Tibial artery (tissue), 4 donors: ENCODE measurements at regions not wholly inside any gene's neighbourhood (a gene's known extent, or its start where the extent isn't known, plus 50 kb on each side); places are given as distances from the start of the nearest gene placed in this dataset.

Experiments used
- DNase-seq, 2 donors: peaks; one replicate each; pipeline ENCODE4 v3.0.0-alpha.2; 2019
- H3K27ac ChIP-seq, 2 donors: fragments of 200-600 bp; sonication (generic) in 1 of 2; 1 replicate in 1 of 2; 2 replicates in 1 of 2; pipeline ENCODE4 v1.5.1; 2018 to 2019; ENCODE audit warnings: mild to moderate bottlenecking in 1 of 2
- H3K27me3 ChIP-seq, 2 donors: fragments of 200-600 bp; sonication (generic) in 1 of 2; one replicate each; pipeline versions ENCODE4 v1.5.1 to v1.6.0; 2016 to 2019
- H3K36me3 ChIP-seq, 3 donors: fragments of 200-600 bp; sonication (generic) in 2 of 3; one replicate each; pipeline ENCODE4 v1.5.1; 2016 to 2019; ENCODE audit warnings: mild to moderate bottlenecking in 2 of 3
- H3K4me1 ChIP-seq, 4 donors: fragments of 200-600 bp; sonication (generic) in 2 of 4; 1 replicate in 3 of 4; 2 replicates in 1 of 4; pipeline ENCODE4 v1.5.1; 2016 to 2019
- H3K4me3 ChIP-seq, 2 donors: fragments of 200-600 bp; sonication (generic) in 1 of 2; 1 replicate in 1 of 2; 2 replicates in 1 of 2; pipeline ENCODE4 v1.5.1; 2018 to 2019; ENCODE audit warnings: mild to moderate bottlenecking in 2 of 2
- H3K9me3 ChIP-seq, 3 donors: fragments of 200-600 bp; sonication (generic) in 1 of 3; one replicate each; pipeline ENCODE4 v1.5.1; 2016 to 2019
- intact Hi-C: fragments of 100-400 bp; cut with DNase I; formaldehyde crosslinking; loops from one replicate; pipeline ENCODE4 v1.15.0; 2023; ENCODE audit warnings: low total_unique reads
- TF ChIP-seq, protein P1 (sequence below), 2 experiments: fragments of 200-600 bp in 1 of 2; fragments of 450-650 bp in 1 of 2; IDR thresholded peaks; one replicate each; pipeline ENCODE4 v1.5.1; 2017 to 2019; ENCODE audit warnings: antibody characterized with exemption in 2 of 2, mild to moderate bottlenecking in 1 of 2, moderate library complexity in 1 of 2

- intact Hi-C loops: no loop called here
- TF ChIP-seq, protein P1, sequence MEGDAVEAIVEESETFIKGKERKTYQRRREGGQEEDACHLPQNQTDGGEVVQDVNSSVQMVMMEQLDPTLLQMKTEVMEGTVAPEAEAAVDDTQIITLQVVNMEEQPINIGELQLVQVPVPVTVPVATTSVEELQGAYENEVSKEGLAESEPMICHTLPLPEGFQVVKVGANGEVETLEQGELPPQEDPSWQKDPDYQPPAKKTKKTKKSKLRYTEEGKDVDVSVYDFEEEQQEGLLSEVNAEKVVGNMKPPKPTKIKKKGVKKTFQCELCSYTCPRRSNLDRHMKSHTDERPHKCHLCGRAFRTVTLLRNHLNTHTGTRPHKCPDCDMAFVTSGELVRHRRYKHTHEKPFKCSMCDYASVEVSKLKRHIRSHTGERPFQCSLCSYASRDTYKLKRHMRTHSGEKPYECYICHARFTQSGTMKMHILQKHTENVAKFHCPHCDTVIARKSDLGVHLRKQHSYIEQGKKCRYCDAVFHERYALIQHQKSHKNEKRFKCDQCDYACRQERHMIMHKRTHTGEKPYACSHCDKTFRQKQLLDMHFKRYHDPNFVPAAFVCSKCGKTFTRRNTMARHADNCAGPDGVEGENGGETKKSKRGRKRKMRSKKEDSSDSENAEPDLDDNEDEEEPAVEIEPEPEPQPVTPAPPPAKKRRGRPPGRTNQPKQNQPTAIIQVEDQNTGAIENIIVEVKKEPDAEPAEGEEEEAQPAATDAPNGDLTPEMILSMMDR (IDR thresholded peaks at IDR 0.05): no peak
- Histone ChIP-seq H3K9me3 (no peaks in the 10 kb centered on the region), H3K4me3 (no peak overlapping the region), H3K27ac (no peak overlapping the region), H3K4me1 (no peaks in the 10 kb centered on the region), H3K36me3 (no peaks in the 10 kb centered on the region), H3K27me3 (no peaks in the 10 kb centered on the region)
- DNase-seq: no peak
These were observed 1300.8 kb upstream of the TENM3 start for GRCh38 chr4:180942367-180942916.

GRCh38 chr4:180946188-180946587 lies 1297.0 kb upstream of the TENM3 start:
- TF ChIP-seq, protein P1 (IDR thresholded peaks at IDR 0.05): no peak
- intact Hi-C loops: no loop called here
- H3K4me3 ChIP-seq: no peak overlapping the region

GRCh38 chr4:180947425-180947824 lies 1295.8 kb upstream of the TENM3 start:
- TF ChIP-seq, protein P1 (IDR thresholded peaks at IDR 0.05): peak; percentile 17 to 20
- no peaks in the 10 kb centered on the region for H3K27me3 ChIP-seq
- H3K4me1 ChIP-seq: no peaks in the 10 kb centered on the region
- intact Hi-C loops: no loop called here
- no peaks in the 10 kb centered on the region for H3K36me3 ChIP-seq
- no peak overlapping the region for H3K27ac ChIP-seq
- no peak for DNase-seq
- H3K4me3 ChIP-seq: no peak overlapping the region
- H3K9me3 ChIP-seq: no peaks in the 10 kb centered on the region

More at GRCh38 chr4:180946188-180946587, 1297.0 kb upstream of the TENM3 start:
- Histone ChIP-seq H3K9me3 (no peaks in the 10 kb centered on the region), H3K4me1 (no peaks in the 10 kb centered on the region), H3K27ac (no peak overlapping the region), H3K27me3 (no peaks in the 10 kb centered on the region), H3K36me3 (no peaks in the 10 kb centered on the region)
- DNase-seq: no peak

GRCh38 chr4:180949424-180950213 lies 1293.6 kb upstream of the TENM3 start:
- DNase-seq: no peak
- TF ChIP-seq, protein P1 (IDR thresholded peaks at IDR 0.05): no peak
- H3K9me3 ChIP-seq: no peaks in the 10 kb centered on the region
- H3K4me1 ChIP-seq: no peaks in the 10 kb centered on the region
- H3K27ac ChIP-seq: no peak overlapping the region
- intact Hi-C loops: no loop called here
- H3K27me3 ChIP-seq: no peaks in the 10 kb centered on the region
- no peaks in the 10 kb centered on the region for H3K36me3 ChIP-seq
- H3K4me3 ChIP-seq: no peak overlapping the region

DNA sequence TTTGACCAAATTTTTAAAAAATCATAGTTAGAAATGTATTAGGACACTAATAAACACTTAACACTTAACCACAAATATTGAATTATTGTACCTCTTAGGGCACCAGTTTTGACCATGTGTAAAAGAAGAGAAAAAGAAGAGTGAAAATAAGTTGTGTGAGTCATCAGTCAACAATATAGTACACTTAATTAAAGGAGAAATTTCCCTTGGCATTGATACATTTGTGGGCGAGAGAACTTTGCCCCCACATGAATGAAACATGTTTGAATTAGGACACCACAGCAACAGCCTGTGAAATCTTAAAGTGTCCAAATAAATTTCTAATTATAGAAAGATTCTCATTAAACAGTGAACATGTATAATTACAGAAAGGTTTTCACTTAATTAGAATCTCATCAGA lies 1292.8 kb upstream of the TENM3 start:
- no peaks in the 10 kb centered on the region for H3K36me3 ChIP-seq
- H3K4me3 ChIP-seq: no peak overlapping the region
- H3K9me3 ChIP-seq: no peaks in the 10 kb centered on the region
- DNase-seq: no peak
- no peak overlapping the region for H3K27ac ChIP-seq
- no peaks in the 10 kb centered on the region for H3K27me3 ChIP-seq
- intact Hi-C loops: no loop called here
- H3K4me1 ChIP-seq: no peaks in the 10 kb centered on the region
- TF ChIP-seq, protein P1 (IDR thresholded peaks at IDR 0.05): no peak
